ENCODE measurements at regions not wholly inside any gene's neighbourhood (a gene's known extent, or its start where the extent isn't known, plus 50 kb on each side); places are given as distances from the start of the nearest gene placed in this dataset.

- Histone ChIP-seq H3K27me3 (ENCODE audit: control insufficient read depth, insufficient read depth, low read length) (no peaks in the 10 kb centered on the region), H3K27ac (ENCODE audit: low read length) (no peak overlapping the region), H3K4me3 (ENCODE audit: low read depth in 2 of 2, low read length in 2 of 2) (no peak overlapping the region), H3K9me3 (ENCODE audit: control insufficient read depth, insufficient read depth, low read depth, low read length) (no peaks in the 10 kb centered on the region), H3K4me1 (ENCODE audit: control insufficient read depth, insufficient read depth, low read length) (peaks cover 4% of the 10 kb centered on the region; the same call in 1 of the 2 replicates), H3K36me3 (ENCODE audit: control insufficient read depth, insufficient read depth, low read length) (no peaks in the 10 kb centered on the region)
- intact Hi-C loops (cut with micrococcal nuclease; ENCODE audit: unreplicated experiment) = loop anchor here (5.0 kb wide), 1 partner anchor 419 kb away; no protein-coding TSS in a partner anchor
- ATAC-seq (no peak), DNase-seq (ENCODE audit: low read depth, low spot score) (no peak)
- CTCF ChIA-PET = no interaction called here
- in situ Hi-C loops (cut with HindIII; ENCODE audit: low pct_unique_long_range_greater_than_20kb, low sequenced_read_pairs) = no loop called here
- no peak for TF ChIP-seq POLR2AphosphoS5 (IDR thresholded peaks at IDR 0.05; ENCODE audit: low read depth, low read length)
- no peak for TF ChIP-seq REST (IDR thresholded peaks at IDR 0.05; ENCODE audit: insufficient read depth in 1 of 2, low read depth in 2 of 2, low read length in 1 of 2)
- TF ChIP-seq CTCF (IDR thresholded peaks at IDR 0.05) = no peak
- TF ChIP-seq SIN3A (IDR thresholded peaks at IDR 0.05; ENCODE audit: borderline replicate concordance, insufficient read depth, low read depth, low read length) = no peak
- TF ChIP-seq TCF7L2 (IDR thresholded peaks at IDR 0.05; ENCODE audit: low read depth, low read length) = no peak
- POLR2A ChIA-PET = no interaction called here
- no TSS peak for BruUV-seq (replicated peaks)
These were observed 61.5 kb upstream of the TWIST2 start for GRCh38 chr2:238786379-238786778.

- Histone ChIP-seq H3K36me3 (ENCODE audit: control insufficient read depth, insufficient read depth, low read length) (no peaks in the 10 kb centered on the region), H3K4me1 (ENCODE audit: control insufficient read depth, insufficient read depth, low read length) (peaks cover 4% of the 10 kb centered on the region; the same call in 1 of the 2 replicates), H3K9me3 (ENCODE audit: control insufficient read depth, insufficient read depth, low read depth, low read length) (no peaks in the 10 kb centered on the region), H3K4me3 (ENCODE audit: low read depth in 2 of 2, low read length in 2 of 2) (no peak overlapping the region), H3K27ac (ENCODE audit: low read length) (no peak overlapping the region), H3K27me3 (ENCODE audit: control insufficient read depth, insufficient read depth, low read length) (no peaks in the 10 kb centered on the region)
- BruUV-seq (replicated peaks) = no TSS peak
- ChIA-PET POLR2A (no interaction called here), CTCF (no interaction called here)
- intact Hi-C loops (cut with micrococcal nuclease; ENCODE audit: unreplicated experiment) (loop anchor here (5.0 kb wide), 1 partner anchor 420 kb away; no protein-coding TSS in a partner anchor), in situ Hi-C loops (cut with HindIII; ENCODE audit: low pct_unique_long_range_greater_than_20kb, low sequenced_read_pairs) (no loop called here)
- DNase-seq (ENCODE audit: low read depth, low spot score) = no peak
- ATAC-seq = no peak
- no peak for TF ChIP-seq REST (IDR thresholded peaks at IDR 0.05; ENCODE audit: insufficient read depth in 1 of 2, low read depth in 2 of 2, low read length in 1 of 2)
- TF ChIP-seq POLR2AphosphoS5 (IDR thresholded peaks at IDR 0.05; ENCODE audit: low read depth, low read length) = no peak
- TF ChIP-seq TCF7L2 (IDR thresholded peaks at IDR 0.05; ENCODE audit: low read depth, low read length) = no peak
- TF ChIP-seq SIN3A (IDR thresholded peaks at IDR 0.05; ENCODE audit: borderline replicate concordance, insufficient read depth, low read depth, low read length) = no peak
- no peak for TF ChIP-seq CTCF (IDR thresholded peaks at IDR 0.05)
These were observed 60.9 kb upstream of the TWIST2 start for GRCh38 chr2:238786792-238787490.
